Suprapubic skin (tissue), 4 donors: ENCODE measurements at regions not wholly inside any gene's neighbourhood (a gene's known extent, or its start where the extent isn't known, plus 50 kb on each side); places are given as distances from the start of the nearest gene placed in this dataset.

Experiments
- DNase-seq, 2 donors: peaks; one replicate each; pipeline ENCODE4 v3.0.0-alpha.2; 2019; ENCODE audit warnings: low spot score in 2 of 2
- H3K27ac ChIP-seq: fragments of 200-600 bp; sonication (generic); one replicate; pipeline ENCODE4 v1.5.1; 2019
- H3K27me3 ChIP-seq: fragments of 200-600 bp; sonication (generic); one replicate; pipeline ENCODE4 v1.5.1; 2019
- H3K36me3 ChIP-seq: fragments of 200-600 bp; sonication (generic); one replicate; pipeline ENCODE4 v1.5.1; 2019
- H3K4me1 ChIP-seq: fragments of 200-600 bp; sonication (generic); one replicate; pipeline ENCODE4 v1.5.1; 2019
- H3K4me3 ChIP-seq: fragments of 200-600 bp; sonication (generic); one replicate; pipeline ENCODE4 v1.5.1; 2019; ENCODE audit warnings: mild to moderate bottlenecking
- H3K9me3 ChIP-seq: fragments of 200-600 bp; sonication (generic); one replicate; pipeline ENCODE4 v1.5.1; 2019
- CTCF ChIP-seq, 2 donors: fragments of 200-600 bp in 1 of 2; fragments of 450-650 bp in 1 of 2; sonication (generic) in 1 of 2; IDR thresholded peaks; one replicate each; pipeline ENCODE4 v1.5.1; 2016 to 2019; ENCODE audit warnings: antibody characterized with exemption in 2 of 2, mild to moderate bottlenecking in 1 of 2, moderate library complexity in 1 of 2
- EP300 ChIP-seq: sonication (generic); formaldehyde crosslinking; IDR thresholded peaks from one replicate; pipeline ENCODE4 v1.6.1; 2017; ENCODE audit warnings: antibody characterized with exemption
- POLR2A ChIP-seq, 2 donors: fragments of 450-650 bp; IDR thresholded peaks; one replicate each; pipeline ENCODE4 v1.6.1; 2017; ENCODE audit warnings: antibody characterized with exemption in 2 of 2, mild to moderate bottlenecking in 2 of 2, moderate library complexity in 2 of 2
- POLR2AphosphoS5 ChIP-seq, 3 donors: sonication (generic); formaldehyde crosslinking; IDR thresholded peaks; one replicate each; pipeline ENCODE4 v1.6.1; 2017; ENCODE audit warnings: antibody characterized with exemption in 3 of 3
- WGBS: methylation state at CpG from one replicate; pipeline ENCODE4 v1.1.5; 2018; 5-methylcytosine and 5-hydroxymethylcytosine counted together

GRCh38 chr12:14254781-14255180 lies 110.7 kb upstream of the ATF7IP start:
- Histone ChIP-seq H3K4me3 (no peak overlapping the region), H3K36me3 (no peaks in the 10 kb centered on the region), H3K27ac (no peak overlapping the region), H3K27me3 (no peaks in the 10 kb centered on the region), H3K9me3 (no peaks in the 10 kb centered on the region), H3K4me1 (peaks cover 33% of the 10 kb centered on the region)
- TF ChIP-seq POLR2AphosphoS5 (IDR thresholded peaks at IDR 0.05) (no peak), CTCF (IDR thresholded peaks at IDR 0.05) (no peak), POLR2A (IDR thresholded peaks at IDR 0.05) (no peak), EP300 (no peak)
- WGBS = 91% methylated on average over 6 of the region's 6 CpGs
- no peak for DNase-seq

GRCh38 chr12:14256121-14256520 lies 109.4 kb upstream of the ATF7IP start:
- Histone ChIP-seq H3K27me3 (no peaks in the 10 kb centered on the region), H3K36me3 (no peaks in the 10 kb centered on the region), H3K4me1 (peaks cover 46% of the 10 kb centered on the region), H3K9me3 (no peaks in the 10 kb centered on the region), H3K27ac (peak overlapping the region; percentile 92), H3K4me3 (no peak overlapping the region)
- no peak for TF ChIP-seq CTCF (IDR thresholded peaks at IDR 0.05)
- no peak for TF ChIP-seq EP300
- no peak for TF ChIP-seq POLR2AphosphoS5 (IDR thresholded peaks at IDR 0.05)
- no peak for TF ChIP-seq POLR2A (IDR thresholded peaks at IDR 0.05)
- no peak for DNase-seq
- WGBS = 56% methylated on average over 6 of the region's 6 CpGs

- Histone ChIP-seq H3K4me1 (peaks cover 47% of the 10 kb centered on the region), H3K36me3 (no peaks in the 10 kb centered on the region), H3K4me3 (no peak overlapping the region), H3K9me3 (no peaks in the 10 kb centered on the region), H3K27ac (peak overlapping the region; percentile 92), H3K27me3 (no peaks in the 10 kb centered on the region)
- TF ChIP-seq POLR2A (IDR thresholded peaks at IDR 0.05) (no peak), POLR2AphosphoS5 (IDR thresholded peaks at IDR 0.05) (peak in 1 of 3 donors; percentile 60), EP300 (no peak), CTCF (IDR thresholded peaks at IDR 0.05) (peak; percentile 71 to 89)
- WGBS = 36% methylated on average over 15 of the region's 15 CpGs
- peak; percentile 87 to 91 for DNase-seq
These were observed 108.8 kb upstream of the ATF7IP start for GRCh38 chr12:14256555-14257169.

- H3K36me3 ChIP-seq = no peaks in the 10 kb centered on the region
- H3K4me3 ChIP-seq = peak overlapping the region; percentile 8
- 7% methylated on average over 7 of the region's 7 CpGs for WGBS
- peaks cover 50% of the 10 kb centered on the region for H3K4me1 ChIP-seq
- peak overlapping the region; percentile 92 for H3K27ac ChIP-seq
- H3K27me3 ChIP-seq = no peaks in the 10 kb centered on the region
- no peak for DNase-seq
- H3K9me3 ChIP-seq = no peaks in the 10 kb centered on the region
- TF ChIP-seq POLR2AphosphoS5 (IDR thresholded peaks at IDR 0.05) (no peak), POLR2A (IDR thresholded peaks at IDR 0.05) (no peak), CTCF (IDR thresholded peaks at IDR 0.05) (no peak), EP300 (no peak)
These were observed 108.2 kb upstream of the ATF7IP start for GRCh38 chr12:14257303-14257733.

GRCh38 chr12:14257734-14258574 lies 107.5 kb upstream of the ATF7IP start:
- peak overlapping the region; percentile 8 for H3K4me3 ChIP-seq
- DNase-seq = peak; percentile 94 to 97
- peaks cover 54% of the 10 kb centered on the region for H3K4me1 ChIP-seq
- peak overlapping the region; percentile 92 for H3K27ac ChIP-seq
- no peaks in the 10 kb centered on the region for H3K36me3 ChIP-seq
- no peaks in the 10 kb centered on the region for H3K27me3 ChIP-seq
- no peaks in the 10 kb centered on the region for H3K9me3 ChIP-seq
- 18% methylated on average over 13 of the region's 13 CpGs for WGBS
- TF ChIP-seq EP300 = no peak
- TF ChIP-seq CTCF (IDR thresholded peaks at IDR 0.05) = peak in 1 of 2 donors; percentile 8
- peak in 2 of 3 donors; percentile 68 to 91 for TF ChIP-seq POLR2AphosphoS5 (IDR thresholded peaks at IDR 0.05)
- TF ChIP-seq POLR2A (IDR thresholded peaks at IDR 0.05) = no peak
